Ishikawa (cell line): ENCODE measurements at regions not wholly inside any gene's neighbourhood (a gene's known extent, or its start where the extent isn't known, plus 50 kb on each side); places are given as distances from the start of the nearest gene placed in this dataset.

Experiments
- CEBPB ChIP-seq: IDR thresholded peaks from 2 replicates; pipeline ENCODE4 v1.6.1; 2012
- CREB1 ChIP-seq: IDR thresholded peaks from 2 replicates; pipeline ENCODE4 v1.6.1; 2012; ENCODE audit warnings: low read depth
- EGR1 ChIP-seq: IDR thresholded peaks from 2 replicates; pipeline ENCODE4 v1.6.1; 2012
- EP300 ChIP-seq: IDR thresholded peaks from 2 replicates; pipeline ENCODE4 v1.6.1; 2012; ENCODE audit warnings: borderline replicate concordance
- FOXM1 ChIP-seq: IDR thresholded peaks from 2 replicates; pipeline ENCODE4 v1.6.1; 2012; ENCODE audit warnings: low read depth, borderline replicate concordance
- MAX ChIP-seq: IDR thresholded peaks from 2 replicates; pipeline ENCODE4 v1.6.1; 2012
- NFIC ChIP-seq: IDR thresholded peaks from 2 replicates; pipeline ENCODE4 v1.6.1; 2012
- RAD21 ChIP-seq: IDR thresholded peaks from 2 replicates; pipeline ENCODE4 v1.6.1; 2012; ENCODE audit warnings: low read depth
- REST ChIP-seq: IDR thresholded peaks from 2 replicates; pipeline ENCODE4 v1.6.1; 2012; ENCODE audit warnings: low read depth, mild to moderate bottlenecking
- TAF1 ChIP-seq: IDR thresholded peaks from 2 replicates; pipeline ENCODE4 v1.6.1; 2012; ENCODE audit warnings: low read depth, mild to moderate bottlenecking
- TCF12 ChIP-seq: IDR thresholded peaks from 2 replicates; pipeline ENCODE4 v1.6.1; 2012; ENCODE audit warnings: low read depth
- TEAD4 ChIP-seq: IDR thresholded peaks from 2 replicates; pipeline ENCODE4 v1.6.1; 2012
- USF1 ChIP-seq: IDR thresholded peaks from 2 replicates; pipeline ENCODE4 v1.6.1; 2012
- YY1 ChIP-seq: IDR thresholded peaks from 2 replicates; pipeline ENCODE4 v1.6.1; 2012; ENCODE audit warnings: low read depth
- ZBTB7A ChIP-seq: IDR thresholded peaks from 2 replicates; pipeline ENCODE4 v1.6.1; 2012; ENCODE audit warnings: low read depth

GRCh38 chr13:39895254-39895653, 239.8 kb downstream of the COG6 start:
- TF ChIP-seq EP300 (no peak), RAD21 (no peak), USF1 (no peak), EGR1 (no peak)

- TF ChIP-seq EGR1 (no peak), CEBPB (no peak), CREB1 (no peak), MAX (no peak), REST (no peak), FOXM1 (no peak)
Observed at GRCh38 chr13:39897636-39898035, 242.2 kb downstream of the COG6 start.

- no peak for TF ChIP-seq NFIC
- no peak for TF ChIP-seq EP300
- no peak for TF ChIP-seq TAF1
- TF ChIP-seq USF1 = no peak
- no peak for TF ChIP-seq CEBPB
- TF ChIP-seq TEAD4 = no peak
- no peak for TF ChIP-seq FOXM1
- TF ChIP-seq MAX = no peak
- TF ChIP-seq TCF12 = no peak
Observed at GRCh38 chr13:39900106-39900750, 244.8 kb downstream of the COG6 start.

GRCh38 chr13:39904959-39905358, 249.5 kb downstream of the COG6 start:
- TF ChIP-seq EP300 = no peak
- TF ChIP-seq REST = no peak
- no peak for TF ChIP-seq TEAD4
- no peak for TF ChIP-seq TAF1
- TF ChIP-seq ZBTB7A = no peak
- no peak for TF ChIP-seq YY1
- TF ChIP-seq NFIC = no peak
- TF ChIP-seq FOXM1 = no peak
- TF ChIP-seq RAD21 = no peak
- no peak for TF ChIP-seq TCF12
- TF ChIP-seq CREB1 = no peak
- TF ChIP-seq CEBPB = no peak
- TF ChIP-seq MAX = no peak
- TF ChIP-seq USF1 = no peak
- no peak for TF ChIP-seq EGR1

GRCh38 chr13:39909634-39910033, 254.2 kb downstream of the COG6 start:
- no peak for TF ChIP-seq EGR1
- TF ChIP-seq MAX = no peak
- no peak for TF ChIP-seq CEBPB
- TF ChIP-seq ZBTB7A = no peak
- TF ChIP-seq USF1 = no peak
- TF ChIP-seq CREB1 = no peak
- no peak for TF ChIP-seq REST
- TF ChIP-seq TAF1 = no peak
- TF ChIP-seq NFIC = no peak
- TF ChIP-seq FOXM1 = no peak
- no peak for TF ChIP-seq EP300
- no peak for TF ChIP-seq TCF12
- no peak for TF ChIP-seq TEAD4
- no peak for TF ChIP-seq YY1
